ENCODE measurements at regions not wholly inside any gene's neighbourhood (a gene's known extent, or its start where the extent isn't known, plus 50 kb on each side); places are given as distances from the start of the nearest gene placed in this dataset.

DNA sequence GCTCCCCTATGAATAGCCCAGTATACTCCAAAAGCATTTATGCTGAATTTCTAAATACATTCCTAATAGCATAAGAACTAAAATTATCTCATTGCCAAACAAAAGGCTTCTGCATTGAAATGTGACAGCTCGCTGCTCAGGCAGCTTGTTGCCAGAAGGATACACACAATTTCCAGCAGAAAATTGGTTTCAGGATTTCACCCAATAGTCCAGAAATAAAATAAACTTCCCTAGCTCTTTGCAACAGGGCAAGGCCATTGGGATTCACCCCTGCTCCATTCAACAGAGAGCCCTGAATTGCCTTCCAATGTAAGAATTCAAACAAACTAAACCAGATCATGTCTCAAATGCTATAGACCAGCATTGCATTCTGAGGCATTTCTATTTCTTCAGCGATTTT, 70.7 kb downstream of the RBM43 start:
- ChIA-PET CTCF (no interaction called here), POLR2A (no interaction called here), RAD21 (ENCODE audit: low non-redundant PET in 1 of 2, low total read pairs in 2 of 2, uncharacterized antibody in 2 of 2, unreplicated experiment in 2 of 2) (no interaction called here)
- no peaks in the 10 kb centered on the region for H3K9me3 ChIP-seq (ENCODE audit: control insufficient read depth in 1 of 2, insufficient read depth in 1 of 2, low read depth in 1 of 2, low read length in 2 of 2)
- no peak for DNase-seq (ENCODE audit: low read depth, low spot score)
- no peaks in the 10 kb centered on the region for H3K27me3 ChIP-seq (ENCODE audit: insufficient read depth, low read length)
- no TSS peak for BruUV-seq (replicated peaks)
- no peak for TF ChIP-seq TCF7L2 (IDR thresholded peaks at IDR 0.05; ENCODE audit: borderline replicate concordance, extremely low read depth, insufficient read depth, insufficient read length)
- no peaks in the 10 kb centered on the region for H3K79me2 ChIP-seq (ENCODE audit: insufficient read depth, low read length)
- no peak for ATAC-seq
- H3K9me2 ChIP-seq (ENCODE audit: insufficient read depth): no peaks in the 10 kb centered on the region
- no peak overlapping the region for H3K9ac ChIP-seq (ENCODE audit: low read length)
- H4K20me1 ChIP-seq (ENCODE audit: insufficient read depth): no peaks in the 10 kb centered on the region
- H3K4me2 ChIP-seq (ENCODE audit: low read length): no peak overlapping the region
- intact Hi-C loops (cut with micrococcal nuclease): no loop called here
- H3K27ac ChIP-seq (ENCODE audit: low read depth, low read length): no peak overlapping the region
- H3K4me1 ChIP-seq (ENCODE audit: control insufficient read depth in 1 of 2, insufficient read depth in 2 of 2, low read length in 2 of 2): no peaks in the 10 kb centered on the region
- no peak overlapping the region for H3K4me3 ChIP-seq (replicated peaks in 1 of 2; ENCODE audit: low read depth in 1 of 2, low read length in 2 of 2)
- H3K36me3 ChIP-seq (ENCODE audit: control insufficient read depth in 1 of 2, insufficient read depth in 2 of 2, low read length in 2 of 2): no peaks in the 10 kb centered on the region
- H2AFZ ChIP-seq (ENCODE audit: low read depth, low read length, poor library complexity, severe bottlenecking): no peak overlapping the region

DNA sequence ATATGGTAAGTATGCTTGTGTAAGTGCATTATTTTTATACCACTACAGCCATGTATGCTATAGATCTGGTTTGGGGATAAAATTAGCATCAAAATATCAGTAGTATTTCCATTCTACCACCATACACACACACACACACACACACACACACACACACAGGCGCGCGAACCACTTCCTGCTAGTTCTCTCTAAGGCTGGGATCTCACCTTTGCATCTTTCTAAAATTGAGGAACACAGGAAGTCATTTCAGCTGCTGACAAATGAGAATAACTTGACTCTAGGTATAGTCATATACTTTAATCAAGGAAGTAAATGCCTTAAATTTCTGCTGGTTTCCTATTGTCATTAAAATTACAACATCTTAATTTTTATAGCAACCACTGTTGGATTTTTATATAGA, 72.5 kb downstream of the RBM43 start:
- no peak for ATAC-seq
- H4K20me1 ChIP-seq (ENCODE audit: insufficient read depth): no peaks in the 10 kb centered on the region
- BruUV-seq (replicated peaks): no TSS peak
- ChIA-PET POLR2A (no interaction called here), RAD21 (ENCODE audit: low non-redundant PET in 1 of 2, low total read pairs in 2 of 2, uncharacterized antibody in 2 of 2, unreplicated experiment in 2 of 2) (no interaction called here), CTCF (no interaction called here)
- no peaks in the 10 kb centered on the region for H3K27me3 ChIP-seq (ENCODE audit: insufficient read depth, low read length)
- no peak for DNase-seq (ENCODE audit: low read depth, low spot score)
- intact Hi-C loops (cut with micrococcal nuclease): no loop called here
- TF ChIP-seq TCF7L2 (IDR thresholded peaks at IDR 0.05; ENCODE audit: borderline replicate concordance, extremely low read depth, insufficient read depth, insufficient read length) (no peak), SRF (IDR thresholded peaks at IDR 0.05; ENCODE audit: low read depth) (no peak)
- no peak overlapping the region for H2AFZ ChIP-seq (ENCODE audit: low read depth, low read length, poor library complexity, severe bottlenecking)
- no peak overlapping the region for H3K4me2 ChIP-seq (ENCODE audit: low read length)
- no peaks in the 10 kb centered on the region for H3K9me3 ChIP-seq (ENCODE audit: control insufficient read depth in 1 of 2, insufficient read depth in 1 of 2, low read depth in 1 of 2, low read length in 2 of 2)
- no peak overlapping the region for H3K9ac ChIP-seq (ENCODE audit: low read length)
- no peak overlapping the region for H3K27ac ChIP-seq (ENCODE audit: low read depth, low read length)
- H3K79me2 ChIP-seq (ENCODE audit: insufficient read depth, low read length): no peaks in the 10 kb centered on the region
- no peaks in the 10 kb centered on the region for H3K36me3 ChIP-seq (ENCODE audit: control insufficient read depth in 1 of 2, insufficient read depth in 2 of 2, low read length in 2 of 2)
- no peaks in the 10 kb centered on the region for H3K9me2 ChIP-seq (ENCODE audit: insufficient read depth)
- H3K4me3 ChIP-seq (replicated peaks in 1 of 2; ENCODE audit: low read depth in 1 of 2, low read length in 2 of 2): no peak overlapping the region
- no peaks in the 10 kb centered on the region for H3K4me1 ChIP-seq (ENCODE audit: control insufficient read depth in 1 of 2, insufficient read depth in 2 of 2, low read length in 2 of 2)

DNA sequence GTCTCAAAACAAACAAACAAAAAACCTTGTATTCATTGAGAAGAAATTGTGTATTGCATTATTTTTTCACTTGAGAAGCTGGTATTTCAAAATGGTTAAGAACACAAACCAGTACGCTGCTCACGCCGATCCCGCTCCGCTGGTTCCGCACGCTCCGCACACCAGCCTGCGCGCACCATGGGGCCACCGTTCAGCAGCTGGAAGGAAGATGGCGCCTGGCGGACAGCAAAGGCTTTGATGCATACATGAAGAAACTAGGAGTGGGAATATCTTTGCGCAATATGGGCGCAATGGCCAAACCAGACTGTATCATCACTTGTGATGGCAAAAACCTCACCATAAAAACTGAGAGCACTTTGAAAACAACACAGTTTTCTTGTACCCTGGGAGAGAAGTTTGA, 75.7 kb downstream of the RBM43 start:
- no TSS peak for BruUV-seq (replicated peaks)
- no peak for ATAC-seq
- TF ChIP-seq ZNF274 (IDR thresholded peaks at IDR 0.05; ENCODE audit: low read depth, low read length): no peak
- TF ChIP-seq POLR2AphosphoS5 (IDR thresholded peaks at IDR 0.05; ENCODE audit: low read depth, low read length): no peak
- TF ChIP-seq JUND (IDR thresholded peaks at IDR 0.05): no peak
- TF ChIP-seq, protein P1, sequence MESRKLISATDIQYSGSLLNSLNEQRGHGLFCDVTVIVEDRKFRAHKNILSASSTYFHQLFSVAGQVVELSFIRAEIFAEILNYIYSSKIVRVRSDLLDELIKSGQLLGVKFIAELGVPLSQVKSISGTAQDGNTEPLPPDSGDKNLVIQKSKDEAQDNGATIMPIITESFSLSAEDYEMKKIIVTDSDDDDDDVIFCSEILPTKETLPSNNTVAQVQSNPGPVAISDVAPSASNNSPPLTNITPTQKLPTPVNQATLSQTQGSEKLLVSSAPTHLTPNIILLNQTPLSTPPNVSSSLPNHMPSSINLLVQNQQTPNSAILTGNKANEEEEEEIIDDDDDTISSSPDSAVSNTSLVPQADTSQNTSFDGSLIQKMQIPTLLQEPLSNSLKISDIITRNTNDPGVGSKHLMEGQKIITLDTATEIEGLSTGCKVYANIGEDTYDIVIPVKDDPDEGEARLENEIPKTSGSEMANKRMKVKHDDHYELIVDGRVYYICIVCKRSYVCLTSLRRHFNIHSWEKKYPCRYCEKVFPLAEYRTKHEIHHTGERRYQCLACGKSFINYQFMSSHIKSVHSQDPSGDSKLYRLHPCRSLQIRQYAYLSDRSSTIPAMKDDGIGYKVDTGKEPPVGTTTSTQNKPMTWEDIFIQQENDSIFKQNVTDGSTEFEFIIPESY (IDR thresholded peaks at IDR 0.05; ENCODE audit: extremely low read depth, insufficient replicate concordance, low read length): no peak
- no peak for TF ChIP-seq SRF (IDR thresholded peaks at IDR 0.05; ENCODE audit: low read depth)
- TF ChIP-seq, protein P2, sequence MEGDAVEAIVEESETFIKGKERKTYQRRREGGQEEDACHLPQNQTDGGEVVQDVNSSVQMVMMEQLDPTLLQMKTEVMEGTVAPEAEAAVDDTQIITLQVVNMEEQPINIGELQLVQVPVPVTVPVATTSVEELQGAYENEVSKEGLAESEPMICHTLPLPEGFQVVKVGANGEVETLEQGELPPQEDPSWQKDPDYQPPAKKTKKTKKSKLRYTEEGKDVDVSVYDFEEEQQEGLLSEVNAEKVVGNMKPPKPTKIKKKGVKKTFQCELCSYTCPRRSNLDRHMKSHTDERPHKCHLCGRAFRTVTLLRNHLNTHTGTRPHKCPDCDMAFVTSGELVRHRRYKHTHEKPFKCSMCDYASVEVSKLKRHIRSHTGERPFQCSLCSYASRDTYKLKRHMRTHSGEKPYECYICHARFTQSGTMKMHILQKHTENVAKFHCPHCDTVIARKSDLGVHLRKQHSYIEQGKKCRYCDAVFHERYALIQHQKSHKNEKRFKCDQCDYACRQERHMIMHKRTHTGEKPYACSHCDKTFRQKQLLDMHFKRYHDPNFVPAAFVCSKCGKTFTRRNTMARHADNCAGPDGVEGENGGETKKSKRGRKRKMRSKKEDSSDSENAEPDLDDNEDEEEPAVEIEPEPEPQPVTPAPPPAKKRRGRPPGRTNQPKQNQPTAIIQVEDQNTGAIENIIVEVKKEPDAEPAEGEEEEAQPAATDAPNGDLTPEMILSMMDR (IDR thresholded peaks at IDR 0.05 in 2 of 3, conservative IDR thresholded peaks at IDR 0.05 in 1 of 3; ENCODE audit: borderline replicate concordance in 1 of 3, insufficient read depth in 1 of 3, low read depth in 2 of 3, low read length in 2 of 3): no peak

More for the DNA sequence above, 75.7 kb downstream of the RBM43 start:
- H3K9me2 ChIP-seq (ENCODE audit: insufficient read depth): no peaks in the 10 kb centered on the region
- H4K20me1 ChIP-seq (ENCODE audit: insufficient read depth): no peaks in the 10 kb centered on the region
- H3K4me2 ChIP-seq (ENCODE audit: low read length): no peak overlapping the region
- H3K9ac ChIP-seq (ENCODE audit: low read length): no peak overlapping the region
- no peak overlapping the region for H3K4me3 ChIP-seq (replicated peaks in 1 of 2; ENCODE audit: low read depth in 1 of 2, low read length in 2 of 2)
- no peaks in the 10 kb centered on the region for H3K36me3 ChIP-seq (ENCODE audit: control insufficient read depth in 1 of 2, insufficient read depth in 2 of 2, low read length in 2 of 2)
- ChIA-PET RAD21 (ENCODE audit: low non-redundant PET in 1 of 2, low total read pairs in 2 of 2, uncharacterized antibody in 2 of 2, unreplicated experiment in 2 of 2) (no interaction called here), POLR2A (no interaction called here), CTCF (no interaction called here)
- H3K79me2 ChIP-seq (ENCODE audit: insufficient read depth, low read length): no peaks in the 10 kb centered on the region
- no peak for DNase-seq (ENCODE audit: low read depth, low spot score)
- no peaks in the 10 kb centered on the region for H3K4me1 ChIP-seq (ENCODE audit: control insufficient read depth in 1 of 2, insufficient read depth in 2 of 2, low read length in 2 of 2)
- H2AFZ ChIP-seq (ENCODE audit: low read depth, low read length, poor library complexity, severe bottlenecking): no peak overlapping the region
- intact Hi-C loops (cut with micrococcal nuclease): no loop called here
- no peaks in the 10 kb centered on the region for H3K9me3 ChIP-seq (ENCODE audit: control insufficient read depth in 1 of 2, insufficient read depth in 1 of 2, low read depth in 1 of 2, low read length in 2 of 2)
- H3K27me3 ChIP-seq (ENCODE audit: insufficient read depth, low read length): no peaks in the 10 kb centered on the region
- H3K27ac ChIP-seq (ENCODE audit: low read depth, low read length): no peak overlapping the region
